Neural progenitor cell (in vitro differentiated cells): ENCODE measurements at regions not wholly inside any gene's neighbourhood (a gene's known extent, or its start where the extent isn't known, plus 50 kb on each side); places are given as distances from the start of the nearest gene placed in this dataset.
A peak's percentile ranks its signal among the peaks of the same experiment; 100 is the strongest.

Experiments
- DNase-seq: peaks from one replicate; pipeline ENCODE4 v3.0.0-alpha.2; 2016; ENCODE audit warnings: low spot score
- H2AFZ ChIP-seq: fragments of 200-600 bp; sonication (generic); replicated peaks from 2 replicates; pipeline ENCODE4 v1.6.1; 2016; ENCODE audit warnings: antibody characterized with exemption
- H3F3A ChIP-seq: fragments of 200-600 bp; sonication (generic); 2 replicates; pipeline ENCODE4 v1.6.1; 2016; ENCODE audit warnings: antibody characterized with exemption, low read depth
- H3K27ac ChIP-seq: fragments of 200-600 bp; sonication (generic); 2 replicates; pipeline ENCODE4 v1.5.1; 2016; ENCODE audit warnings: mild to moderate bottlenecking
- H3K27me3 ChIP-seq: fragments of 200-600 bp; sonication (generic); 2 replicates; pipeline ENCODE4 v1.6.1; 2016; ENCODE audit warnings: mild to moderate bottlenecking, moderate library complexity
- H3K36me3 ChIP-seq: fragments of 200-600 bp; sonication (generic); 2 replicates; pipeline ENCODE4 v1.5.1; 2016
- H3K4me1 ChIP-seq: fragments of 200-600 bp; sonication (generic); 2 replicates; pipeline ENCODE4 v1.6.1; 2016; ENCODE audit warnings: mixed run types
- H3K4me2 ChIP-seq: fragments of 200-600 bp; sonication (generic); 2 replicates; pipeline ENCODE4 v1.6.1; 2016
- H3K4me3 ChIP-seq: fragments of 200-600 bp; sonication (generic); 2 replicates; pipeline ENCODE4 v1.5.1; 2016
- H3K79me2 ChIP-seq: fragments of 200-600 bp; sonication (generic); 2 replicates; pipeline ENCODE4 v1.6.1; 2016; ENCODE audit warnings: low read depth
- H3K9ac ChIP-seq: fragments of 200-600 bp; sonication (generic); 2 replicates; pipeline ENCODE4 v1.6.1; 2016
- H3K9me3 ChIP-seq: fragments of 200-600 bp; sonication (generic); 2 replicates; pipeline ENCODE4 v1.5.1; 2016; ENCODE audit warnings: low read depth
- H4K20me1 ChIP-seq: fragments of 200-600 bp; sonication (generic); 2 replicates; pipeline ENCODE4 v1.6.1; 2016; ENCODE audit warnings: low read depth
- H3K27ac Mint-ChIP-seq: 3 replicates; pipeline ENCODE4 v1.8.0; 2021; ENCODE audit warnings: mixed read lengths
- H3K27me3 Mint-ChIP-seq: 2 replicates; pipeline ENCODE4 v1.8.0; 2022; ENCODE audit warnings: low read depth, mild to moderate bottlenecking, inconsistent platforms, moderate library complexity, mixed read lengths; ENCODE audit not compliant: insufficient read depth
- H3K36me3 Mint-ChIP-seq: 3 replicates; pipeline ENCODE4 v1.8.0; 2021; ENCODE audit warnings: mixed read lengths
- H3K4me1 Mint-ChIP-seq: 3 replicates; pipeline ENCODE4 v1.8.0; 2021; ENCODE audit warnings: mixed read lengths
- H3K4me3 Mint-ChIP-seq: 3 replicates; pipeline ENCODE4 v1.8.0; 2021; ENCODE audit warnings: mild to moderate bottlenecking, moderate library complexity, mixed read lengths
- H3K9me3 Mint-ChIP-seq: 3 replicates; pipeline ENCODE4 v1.8.0; 2020; ENCODE audit warnings: mixed read lengths
- CTCF ChIP-seq: fragments of 200-600 bp; sonication (generic); IDR thresholded peaks from 2 replicates; pipeline ENCODE4 v1.5.1; 2017; ENCODE audit warnings: antibody characterized with exemption, mild to moderate bottlenecking
- EZH2 ChIP-seq: fragments of 200-600 bp; sonication (generic); IDR thresholded peaks from 2 replicates; pipeline ENCODE4 v1.6.1; 2017; ENCODE audit warnings: antibody characterized with exemption, mild to moderate bottlenecking, moderate library complexity
- EZH2phosphoT487 ChIP-seq: fragments of 200-600 bp; sonication (generic); IDR thresholded peaks from 2 replicates; pipeline ENCODE4 v1.6.1; 2017; ENCODE audit warnings: antibody characterized with exemption

DNA sequence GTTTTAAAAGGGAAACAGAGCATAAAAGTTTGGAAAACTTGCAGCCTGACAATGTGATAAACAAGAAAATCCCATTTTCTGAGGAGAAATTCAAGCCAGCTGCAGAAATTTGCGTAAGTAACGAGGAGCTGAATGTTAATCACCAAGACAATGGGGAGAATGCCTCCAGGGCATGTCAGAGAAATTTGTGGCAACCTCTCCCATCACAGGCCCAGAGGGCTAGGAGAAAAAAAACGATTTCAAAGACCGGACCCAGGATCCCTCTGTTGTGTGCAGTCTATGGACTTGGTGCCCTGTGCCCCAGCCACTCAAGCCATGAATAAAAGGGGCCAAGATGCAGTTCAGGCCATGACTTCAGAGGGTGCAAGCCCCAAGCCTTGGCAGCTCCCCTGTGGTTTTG lies 355.4 kb upstream of the NDST3 start:
- no peaks in the 10 kb centered on the region for H3F3A ChIP-seq
- no peak overlapping the region for H3K27ac Mint-ChIP-seq
- no peak overlapping the region for H3K4me3 Mint-ChIP-seq
- no peak overlapping the region for H3K4me3 ChIP-seq
- no peaks in the 10 kb centered on the region for H4K20me1 ChIP-seq
- H3K27me3 Mint-ChIP-seq = no peaks in the 10 kb centered on the region
- no peak overlapping the region for H2AFZ ChIP-seq
- H3K36me3 ChIP-seq = no peaks in the 10 kb centered on the region
- no peaks in the 10 kb centered on the region for H3K4me1 Mint-ChIP-seq
- H3K4me2 ChIP-seq = no peak overlapping the region
- H3K9me3 Mint-ChIP-seq = peaks cover under 1% of the 10 kb centered on the region
- H3K9me3 ChIP-seq = no peaks in the 10 kb centered on the region
- no peaks in the 10 kb centered on the region for H3K36me3 Mint-ChIP-seq
- DNase-seq = no peak
- no peaks in the 10 kb centered on the region for H3K27me3 ChIP-seq
- no peaks in the 10 kb centered on the region for H3K79me2 ChIP-seq
- H3K27ac ChIP-seq = no peak overlapping the region
- TF ChIP-seq CTCF (no peak), EZH2 (no peak), EZH2phosphoT487 (no peak)
- no peaks in the 10 kb centered on the region for H3K4me1 ChIP-seq
- H3K9ac ChIP-seq = no peak overlapping the region

DNA sequence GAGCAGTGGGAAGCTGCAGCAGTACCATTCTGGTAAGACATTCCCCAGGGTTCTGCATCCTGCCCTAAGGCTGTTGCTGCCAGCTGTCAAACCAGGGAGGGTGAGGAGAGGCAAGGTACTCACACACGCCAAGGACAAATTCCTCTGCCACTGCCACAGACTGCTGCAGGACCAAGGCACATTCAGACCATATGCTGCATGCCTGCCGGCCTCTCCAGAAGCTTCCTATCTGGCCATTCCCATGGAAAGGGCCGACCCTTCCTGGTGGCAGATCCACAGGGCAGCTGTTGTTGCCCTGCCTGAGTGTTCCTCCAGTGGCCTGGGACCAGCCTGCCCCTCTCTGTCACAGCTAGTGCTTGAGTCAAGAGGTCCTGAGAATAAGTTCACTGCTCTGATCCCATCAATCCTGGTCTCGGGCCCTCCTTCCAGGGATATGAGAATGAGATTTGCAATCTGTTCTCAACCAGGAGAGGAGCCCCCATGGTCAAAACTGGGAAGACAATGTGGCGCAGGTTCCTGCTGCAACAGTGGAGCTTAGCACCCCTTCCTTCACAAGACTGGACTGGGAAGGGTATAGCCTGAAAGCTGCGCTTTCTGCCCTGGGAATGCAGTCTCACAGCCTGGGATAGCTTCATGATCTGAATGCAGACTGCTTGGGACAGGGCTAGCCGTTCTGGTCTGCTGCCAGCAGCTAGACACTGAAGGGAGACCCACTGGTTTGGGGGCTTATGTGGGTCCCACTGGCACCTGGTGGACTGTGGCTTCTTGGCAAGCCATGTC lies 342.5 kb upstream of the NDST3 start:
- no peaks in the 10 kb centered on the region for H3K36me3 Mint-ChIP-seq
- no peak overlapping the region for H3K4me3 Mint-ChIP-seq
- H3K4me1 ChIP-seq = no peaks in the 10 kb centered on the region
- no peak overlapping the region for H3K9ac ChIP-seq
- H3K27me3 Mint-ChIP-seq = peaks cover 2% of the 10 kb centered on the region
- peak overlapping the region; percentile 1 for H2AFZ ChIP-seq
- TF ChIP-seq EZH2 (no peak), CTCF (no peak), EZH2phosphoT487 (no peak)
- no peak overlapping the region for H3K4me3 ChIP-seq
- no peak overlapping the region for H3K27ac Mint-ChIP-seq
- no peak overlapping the region for H3K27ac ChIP-seq
- H3K9me3 Mint-ChIP-seq = peaks cover 3% of the 10 kb centered on the region
- H3K4me1 Mint-ChIP-seq = no peaks in the 10 kb centered on the region
- H3K9me3 ChIP-seq = no peaks in the 10 kb centered on the region
- no peak for DNase-seq
- no peaks in the 10 kb centered on the region for H3F3A ChIP-seq
- no peaks in the 10 kb centered on the region for H3K79me2 ChIP-seq
- H3K36me3 ChIP-seq = no peaks in the 10 kb centered on the region
- no peak overlapping the region for H3K4me2 ChIP-seq
- H4K20me1 ChIP-seq = no peaks in the 10 kb centered on the region
- no peaks in the 10 kb centered on the region for H3K27me3 ChIP-seq

DNA sequence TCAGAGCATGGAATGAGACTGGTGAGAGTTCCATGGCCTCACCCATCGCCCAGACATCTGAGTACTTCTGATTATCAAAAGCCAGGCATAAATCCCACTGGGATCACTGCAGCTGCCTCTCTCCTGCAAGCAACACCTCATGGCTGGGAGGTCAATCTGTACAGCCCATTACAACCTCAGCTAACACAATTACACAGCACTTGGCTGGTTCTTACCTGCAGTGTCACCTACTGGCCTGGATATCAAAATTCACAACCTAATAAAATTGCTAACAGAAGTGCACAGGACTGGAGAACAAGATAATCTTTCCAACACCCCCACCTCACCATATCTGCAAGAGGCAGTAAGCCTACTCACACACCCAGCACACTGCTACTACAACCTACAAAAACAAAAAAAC lies 341.7 kb upstream of the NDST3 start:
- Histone ChIP-seq H3K79me2 (no peaks in the 10 kb centered on the region), H3K4me3 (no peak overlapping the region), H2AFZ (no peak overlapping the region), H3K36me3 (no peaks in the 10 kb centered on the region), H4K20me1 (no peaks in the 10 kb centered on the region), H3K4me2 (no peak overlapping the region), H3K9me3 (no peaks in the 10 kb centered on the region), H3K9ac (no peak overlapping the region), H3K4me1 (no peaks in the 10 kb centered on the region), H3F3A (no peaks in the 10 kb centered on the region), H3K27ac (no peak overlapping the region), H3K27me3 (no peaks in the 10 kb centered on the region)
- no peak overlapping the region for H3K27ac Mint-ChIP-seq
- H3K4me3 Mint-ChIP-seq = no peak overlapping the region
- H3K4me1 Mint-ChIP-seq = no peaks in the 10 kb centered on the region
- peaks cover 3% of the 10 kb centered on the region for H3K9me3 Mint-ChIP-seq
- H3K27me3 Mint-ChIP-seq = peaks cover 2% of the 10 kb centered on the region
- H3K36me3 Mint-ChIP-seq = no peaks in the 10 kb centered on the region
- no peak for DNase-seq
- TF ChIP-seq EZH2 = no peak
- TF ChIP-seq CTCF = no peak
- no peak for TF ChIP-seq EZH2phosphoT487
